ENCODE measurements at regions not wholly inside any gene's neighbourhood (a gene's known extent, or its start where the extent isn't known, plus 50 kb on each side); places are given as distances from the start of the nearest gene placed in this dataset.

DNA sequence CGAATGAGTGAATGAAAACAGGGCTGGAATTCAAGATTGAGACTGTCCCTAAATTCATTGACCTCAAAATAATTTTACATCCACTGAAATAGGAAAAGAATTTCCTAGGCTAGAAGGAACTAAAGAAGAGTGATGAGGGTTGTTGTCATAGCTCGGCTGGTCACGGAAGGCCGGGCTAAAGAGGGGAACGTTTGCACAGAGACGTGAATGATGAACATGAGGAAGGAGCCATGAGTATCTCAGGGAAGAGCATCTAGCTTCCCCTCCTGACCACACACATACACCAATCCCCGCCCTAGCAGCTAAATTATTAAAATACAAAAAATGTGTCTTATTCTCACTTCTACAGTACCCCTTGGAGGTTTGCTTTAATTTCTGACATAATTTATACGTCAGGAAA lies 124.4 kb upstream of the ABCA1 start:
- Mint-ChIP-seq H3K36me3 (ENCODE audit: low read depth) (no peaks in the 10 kb centered on the region), H3K27ac (peak overlapping the region; percentile 77), H3K4me1 (ENCODE audit: low read depth) (peaks cover 38% of the 10 kb centered on the region), H3K9me3 (no peaks in the 10 kb centered on the region), H3K27me3 (no peaks in the 10 kb centered on the region), H3K4me3 (peak overlapping the region; percentile 61)
- ATAC-seq (ENCODE audit: poor library complexity) (no peak), DNase-seq (peak in 2 of 14 experiments; percentile 53 to 67)
- Histone ChIP-seq H3K9me3 (ENCODE audit: control insufficient read depth in 1 of 2, insufficient read depth in 1 of 2, low read length in 2 of 2) (no peaks in the 10 kb centered on the region), H3K4me1 (ENCODE audit: insufficient read depth, low read length) (peaks cover 17% of the 10 kb centered on the region), H3K27ac (ENCODE audit: low read depth in 1 of 2, low read length in 2 of 2) (no peak overlapping the region), H3K27me3 (ENCODE audit: control insufficient read depth in 1 of 2, insufficient read depth in 2 of 2, low read length in 2 of 2) (no peaks in the 10 kb centered on the region), H3K4me3 (ENCODE audit: low read length) (no peak overlapping the region), H3K36me3 (ENCODE audit: insufficient read depth, low read length) (no peaks in the 10 kb centered on the region)
- TF ChIP-seq, protein P1, sequence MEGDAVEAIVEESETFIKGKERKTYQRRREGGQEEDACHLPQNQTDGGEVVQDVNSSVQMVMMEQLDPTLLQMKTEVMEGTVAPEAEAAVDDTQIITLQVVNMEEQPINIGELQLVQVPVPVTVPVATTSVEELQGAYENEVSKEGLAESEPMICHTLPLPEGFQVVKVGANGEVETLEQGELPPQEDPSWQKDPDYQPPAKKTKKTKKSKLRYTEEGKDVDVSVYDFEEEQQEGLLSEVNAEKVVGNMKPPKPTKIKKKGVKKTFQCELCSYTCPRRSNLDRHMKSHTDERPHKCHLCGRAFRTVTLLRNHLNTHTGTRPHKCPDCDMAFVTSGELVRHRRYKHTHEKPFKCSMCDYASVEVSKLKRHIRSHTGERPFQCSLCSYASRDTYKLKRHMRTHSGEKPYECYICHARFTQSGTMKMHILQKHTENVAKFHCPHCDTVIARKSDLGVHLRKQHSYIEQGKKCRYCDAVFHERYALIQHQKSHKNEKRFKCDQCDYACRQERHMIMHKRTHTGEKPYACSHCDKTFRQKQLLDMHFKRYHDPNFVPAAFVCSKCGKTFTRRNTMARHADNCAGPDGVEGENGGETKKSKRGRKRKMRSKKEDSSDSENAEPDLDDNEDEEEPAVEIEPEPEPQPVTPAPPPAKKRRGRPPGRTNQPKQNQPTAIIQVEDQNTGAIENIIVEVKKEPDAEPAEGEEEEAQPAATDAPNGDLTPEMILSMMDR (IDR thresholded peaks at IDR 0.05), result no peak
- POLR2A ChIA-PET, result no interaction called here
- CTCF ChIA-PET, result no interaction called here
- intact Hi-C loops (cut with DNase I, micrococcal nuclease), result loop anchor here in 1 of 2 experiments (5.0 kb wide), 1 partner anchor 75 kb away; no protein-coding TSS in a partner anchor

DNA sequence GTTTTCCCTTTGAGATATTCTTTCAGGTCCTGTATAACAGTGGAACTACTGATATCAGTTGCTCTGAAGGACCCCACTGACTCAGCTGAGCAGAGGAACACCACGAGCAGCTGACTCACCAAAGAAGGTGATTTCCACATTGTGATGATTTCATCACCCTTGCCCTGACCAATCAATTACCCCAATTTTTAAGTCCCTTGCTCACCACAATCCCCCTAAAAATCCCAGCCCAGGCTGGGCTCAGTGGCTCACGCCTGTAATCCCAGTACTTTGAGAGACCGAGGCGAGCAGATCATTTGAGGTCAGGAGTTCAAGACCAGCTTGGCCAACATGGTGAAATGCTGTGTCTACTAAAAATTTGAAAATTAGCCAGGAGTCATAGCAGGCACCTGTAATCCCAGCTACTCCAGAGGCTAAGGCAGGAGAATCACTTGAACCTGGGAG lies 125.3 kb upstream of the ABCA1 start:
- Mint-ChIP-seq H3K27me3 (no peaks in the 10 kb centered on the region), H3K36me3 (ENCODE audit: low read depth) (no peaks in the 10 kb centered on the region), H3K27ac (peak overlapping the region; percentile 8), H3K9me3 (no peaks in the 10 kb centered on the region), H3K4me1 (ENCODE audit: low read depth) (peaks cover 38% of the 10 kb centered on the region), H3K4me3 (no peak overlapping the region)
- Histone ChIP-seq H3K27me3 (ENCODE audit: control insufficient read depth in 1 of 2, insufficient read depth in 2 of 2, low read length in 2 of 2) (no peaks in the 10 kb centered on the region), H3K4me1 (ENCODE audit: insufficient read depth, low read length) (peaks cover 17% of the 10 kb centered on the region), H3K36me3 (ENCODE audit: insufficient read depth, low read length) (no peaks in the 10 kb centered on the region), H3K27ac (ENCODE audit: low read depth in 1 of 2, low read length in 2 of 2) (no peak overlapping the region), H3K4me3 (ENCODE audit: low read length) (no peak overlapping the region), H3K9me3 (ENCODE audit: control insufficient read depth in 1 of 2, insufficient read depth in 1 of 2, low read length in 2 of 2) (no peaks in the 10 kb centered on the region)
- POLR2A ChIA-PET, result no interaction called here
- ATAC-seq (ENCODE audit: poor library complexity), result peak; percentile 26
- DNase-seq, result peak in 2 of 14 experiments; percentile 72 to 78
- CTCF ChIA-PET, result no interaction called here
- TF ChIP-seq, protein P1 (IDR thresholded peaks at IDR 0.05), result no peak
- intact Hi-C loops (cut with DNase I, micrococcal nuclease), result loop anchor here in 1 of 2 experiments (5.0 kb wide), 1 partner anchor 74 kb away; no protein-coding TSS in a partner anchor

DNA sequence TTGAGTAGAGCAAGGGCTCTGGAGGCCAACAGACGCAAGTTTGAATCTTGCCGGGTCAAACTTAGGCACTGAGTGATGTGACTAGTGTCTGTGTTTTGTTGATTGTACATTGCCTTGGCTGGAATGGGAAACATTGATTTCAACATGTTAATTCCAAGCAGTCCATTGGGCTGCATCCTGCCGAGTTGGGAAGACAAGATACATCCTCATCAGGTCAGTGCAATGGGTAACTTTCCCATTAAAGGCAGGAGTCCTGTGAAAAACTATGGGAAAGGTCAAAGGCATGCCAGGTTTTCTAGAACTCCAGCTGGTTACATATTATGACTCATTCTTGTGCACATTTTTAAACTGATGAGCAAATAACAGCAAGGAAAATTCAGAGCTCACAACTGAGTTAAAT lies 126.5 kb upstream of the ABCA1 start:
- DNase-seq, result no peak
- Mint-ChIP-seq H3K27me3 (no peaks in the 10 kb centered on the region), H3K27ac (no peak overlapping the region), H3K36me3 (ENCODE audit: low read depth) (no peaks in the 10 kb centered on the region), H3K4me3 (no peak overlapping the region), H3K9me3 (no peaks in the 10 kb centered on the region), H3K4me1 (ENCODE audit: low read depth) (peaks cover 38% of the 10 kb centered on the region)
- Histone ChIP-seq H3K27me3 (ENCODE audit: control insufficient read depth in 1 of 2, insufficient read depth in 2 of 2, low read length in 2 of 2) (no peaks in the 10 kb centered on the region), H3K36me3 (ENCODE audit: insufficient read depth, low read length) (no peaks in the 10 kb centered on the region), H3K4me3 (ENCODE audit: low read length) (no peak overlapping the region), H3K27ac (ENCODE audit: low read depth in 1 of 2, low read length in 2 of 2) (no peak overlapping the region), H3K4me1 (ENCODE audit: insufficient read depth, low read length) (peaks cover 17% of the 10 kb centered on the region), H3K9me3 (ENCODE audit: control insufficient read depth in 1 of 2, insufficient read depth in 1 of 2, low read length in 2 of 2) (no peaks in the 10 kb centered on the region)
- no peak for ATAC-seq (ENCODE audit: poor library complexity)
- intact Hi-C loops (cut with DNase I, micrococcal nuclease), result loop anchor here in 1 of 2 experiments (5.0 kb wide), 1 partner anchor 73 kb away; no protein-coding TSS in a partner anchor
- ChIA-PET CTCF (no interaction called here), POLR2A (no interaction called here)
- TF ChIP-seq, protein P1 (IDR thresholded peaks at IDR 0.05), result no peak
